ENCODE measurements at regions not wholly inside any gene's neighbourhood (a gene's known extent, or its start where the extent isn't known, plus 50 kb on each side); places are given as distances from the start of the nearest gene placed in this dataset.

GRCh38 chr19:30168760-30169159 lies 203.4 kb upstream of the ZNF536 start:
- TF ChIP-seq CTCF (conservative IDR thresholded peaks at IDR 0.05; ENCODE audit: low read depth): no peak
- H3K27ac ChIP-seq: no peak overlapping the region
- ChIA-PET POLR2A (ENCODE audit: low non-redundant PET) (no interaction called here), CTCF (no interaction called here)
- DNase-seq (ENCODE audit: low spot score): no peak

GRCh38 chr19:30169196-30169900 lies 202.8 kb upstream of the ZNF536 start:
- ChIA-PET CTCF (no interaction called here), POLR2A (ENCODE audit: low non-redundant PET) (interaction anchor here (0.5 kb wide), 1 partner anchor 34 kb away, joined by 3 read pairs; no protein-coding TSS in a partner anchor)
- TF ChIP-seq CTCF (conservative IDR thresholded peaks at IDR 0.05; ENCODE audit: low read depth): no peak

GRCh38 chr19:30170081-30170480 lies 202.1 kb upstream of the ZNF536 start:
- POLR2A ChIA-PET (ENCODE audit: low non-redundant PET): interaction anchor here (0.5 kb wide), 1 partner anchor 34 kb away, joined by 3 read pairs; no protein-coding TSS in a partner anchor
- no peak overlapping the region for H3K27ac ChIP-seq
- no peak for TF ChIP-seq CTCF (conservative IDR thresholded peaks at IDR 0.05; ENCODE audit: low read depth)
- CTCF ChIA-PET: no interaction called here
- DNase-seq (ENCODE audit: low spot score): no peak

More at GRCh38 chr19:30169196-30169900, 202.8 kb upstream of the ZNF536 start:
- H3K27ac ChIP-seq: no peak overlapping the region
- no peak for DNase-seq (ENCODE audit: low spot score)

GRCh38 chr19:30170495-30171137 lies 201.6 kb upstream of the ZNF536 start:
- TF ChIP-seq CTCF (conservative IDR thresholded peaks at IDR 0.05; ENCODE audit: low read depth): no peak
- H3K27ac ChIP-seq: no peak overlapping the region
- no peak for DNase-seq (ENCODE audit: low spot score)
- ChIA-PET POLR2A (ENCODE audit: low non-redundant PET) (no interaction called here), CTCF (no interaction called here)

- H3K27ac ChIP-seq: no peak overlapping the region
- ChIA-PET CTCF (no interaction called here), POLR2A (ENCODE audit: low non-redundant PET) (no interaction called here)
- no peak for DNase-seq (ENCODE audit: low spot score)
- TF ChIP-seq CTCF (conservative IDR thresholded peaks at IDR 0.05; ENCODE audit: low read depth): no peak
Observed at GRCh38 chr19:30171138-30171635, 201.0 kb upstream of the ZNF536 start.

- ChIA-PET POLR2A (ENCODE audit: low non-redundant PET) (no interaction called here), CTCF (interaction anchor here (0.6 to 0.7 kb wide), 2 partner anchors 307 to 1281 kb away, joined by 3 read pairs; no protein-coding TSS in a partner anchor)
- no peak for TF ChIP-seq CTCF (conservative IDR thresholded peaks at IDR 0.05; ENCODE audit: low read depth)
- DNase-seq (ENCODE audit: low spot score): no peak
- H3K27ac ChIP-seq: no peak overlapping the region
Observed at GRCh38 chr19:30171795-30172612, 200.2 kb upstream of the ZNF536 start.
